NCI-H2171 treated with DMSO at 0.1 percent for 48 hours (cell line): ENCODE measurements at regions not wholly inside any gene's neighbourhood (a gene's known extent, or its start where the extent isn't known, plus 50 kb on each side); places are given as distances from the start of the nearest gene placed in this dataset.

Source experiments
- DNase-seq: peaks from one replicate; lab custom pipeline; 2025; lab: John Stamatoyannopoulos, UW

GRCh38 chr5:54610197-54610944, 92.8 kb downstream of the SNX18 start:
- no peak for DNase-seq

- no peak for DNase-seq
Observed at GRCh38 chr5:54608423-54609085, 91.0 kb downstream of the SNX18 start.

- no peak for DNase-seq
Observed at GRCh38 chr5:54607006-54607405, 89.4 kb downstream of the SNX18 start.

DNA sequence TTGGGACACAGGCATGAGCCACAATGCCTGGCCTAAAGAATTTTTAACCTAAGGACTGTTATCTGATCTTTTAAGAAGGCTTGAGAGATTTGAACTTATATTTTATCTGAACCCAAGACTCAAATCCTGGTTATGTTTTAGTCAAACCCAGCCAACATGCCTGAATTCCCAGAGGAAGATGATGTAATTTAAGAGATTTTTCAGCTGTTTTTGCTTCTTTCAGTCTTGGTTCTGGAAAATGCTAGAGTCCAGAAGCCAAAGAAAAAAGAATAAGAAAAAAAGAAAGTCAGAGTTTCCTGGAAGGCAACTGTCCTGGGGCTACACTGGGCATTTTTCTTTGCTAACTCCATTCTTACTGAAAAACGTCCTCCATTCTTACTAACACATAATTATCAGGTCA, 85.8 kb downstream of the SNX18 start:
- DNase-seq, result no peak

DNA sequence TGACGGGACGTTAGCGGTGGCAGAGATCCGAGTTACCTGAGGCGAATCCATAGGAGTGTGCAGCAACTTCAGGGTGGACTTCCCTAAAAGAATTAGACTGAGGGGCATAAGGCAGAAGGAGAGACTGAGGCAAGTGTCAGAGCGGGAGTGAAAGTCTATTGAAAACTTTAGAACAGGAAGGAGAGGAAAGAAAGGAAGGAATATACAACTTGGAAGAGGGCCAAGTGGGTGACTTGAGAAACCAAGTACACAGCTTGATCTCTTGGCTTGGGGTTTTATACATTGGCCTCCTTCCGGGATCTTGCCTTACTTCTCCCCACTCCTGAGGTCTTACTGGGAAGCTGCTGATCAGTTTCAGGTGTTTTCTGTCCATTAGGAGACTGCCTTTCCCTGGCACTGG, 84.9 kb downstream of the SNX18 start:
- no peak for DNase-seq

DNA sequence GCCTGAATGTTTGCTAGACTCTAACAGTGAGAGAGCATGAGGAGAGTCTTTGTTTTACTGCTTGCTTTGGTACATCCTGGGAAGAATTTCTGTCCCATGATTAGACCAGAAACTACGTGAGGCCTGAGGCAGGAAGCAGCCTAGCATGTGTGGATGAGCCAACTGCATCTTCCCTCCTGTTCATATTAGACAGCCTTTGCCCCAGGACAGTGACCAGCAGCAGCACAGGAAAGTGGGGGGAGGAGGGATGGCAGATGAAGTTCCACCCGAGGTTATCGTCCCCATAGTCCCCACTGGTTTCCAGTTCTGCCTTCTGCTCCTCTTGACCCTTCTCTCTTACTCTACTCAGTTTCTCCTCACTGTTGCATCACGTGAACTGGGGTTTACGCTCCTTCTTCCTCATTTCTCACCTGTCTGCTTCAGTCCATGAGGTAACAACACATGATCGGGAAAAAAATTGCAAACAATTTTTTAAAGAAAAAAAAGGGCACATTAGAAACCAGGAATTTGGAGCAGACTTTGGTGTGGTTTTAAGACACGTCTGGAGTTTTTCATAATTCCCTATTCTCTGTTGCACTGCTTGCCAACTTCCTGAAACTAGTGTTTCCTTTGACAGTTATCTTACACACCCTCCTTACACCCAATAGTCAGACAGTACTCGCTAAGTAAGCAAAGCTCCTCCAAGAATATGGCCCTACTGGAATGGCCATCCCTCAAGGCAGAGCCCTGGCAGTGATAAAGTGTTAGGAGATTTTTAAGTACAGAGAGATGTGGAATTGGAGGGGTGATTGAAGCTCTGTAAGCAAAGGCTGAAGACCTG, 84.1 kb downstream of the SNX18 start:
- DNase-seq, result no peak
